Ovary (tissue), 7 donors: ENCODE measurements at regions not wholly inside any gene's neighbourhood (a gene's known extent, or its start where the extent isn't known, plus 50 kb on each side); places are given as distances from the start of the nearest gene placed in this dataset.

Experiments used
- DNase-seq, 5 donors: peaks; one replicate each; pipeline ENCODE4 v3.0.0-alpha.2; 2019 to 2020
- H3K27ac ChIP-seq, 2 donors: fragments of 200-600 bp; one replicate each; pipeline versions ENCODE4 v1.5.1 to v1.8.0; 2019 to 2022
- H3K27me3 ChIP-seq: fragments of 200-600 bp; one replicate; pipeline ENCODE4 v1.8.0; 2022
- H3K36me3 ChIP-seq: fragments of 200-600 bp; sonication (generic); one replicate; pipeline ENCODE4 v1.5.1; 2019
- H3K4me1 ChIP-seq: one replicate; pipeline ENCODE4 v1.8.1; 2013; ENCODE audit warnings: mild to moderate bottlenecking, moderate library complexity; ENCODE audit not compliant: insufficient read depth
- H3K4me3 ChIP-seq: fragments of 200-600 bp; sonication (generic); one replicate; pipeline ENCODE4 v1.5.1; 2017
- H3K9me3 ChIP-seq, 2 donors: fragments of 200-600 bp in 1 of 2; sonication (generic) in 1 of 2; one replicate each; pipeline versions ENCODE4 v1.5.1 to v1.8.1; 2013 to 2019; ENCODE audit warnings: mild to moderate bottlenecking in 1 of 2, moderate library complexity in 1 of 2
- EP300 ChIP-seq: sonication (generic); formaldehyde crosslinking; IDR thresholded peaks from one replicate; pipeline ENCODE4 v1.6.1; 2017; ENCODE audit warnings: antibody characterized with exemption
- POLR2A ChIP-seq: fragments of 450-650 bp; IDR thresholded peaks from one replicate; pipeline ENCODE4 v1.6.1; 2017; ENCODE audit warnings: antibody characterized with exemption, mild to moderate bottlenecking, moderate library complexity
- WGBS, 3 donors: extraction: QIAGEN DNeasy Blood & Tissue Kit in 1 of 3; methylation state at CpG; one replicate each; pipeline versions ENCODE4 v1.1.5 to v1.1.7; 2013 to 2017; 5-methylcytosine and 5-hydroxymethylcytosine counted together
- intact Hi-C, 4 donors: fragments of 100-400 bp; cut with DNase I; formaldehyde crosslinking; loops; one replicate each; pipeline versions ENCODE4 v1.11.0 to v1.15.1; 2022 to 2023
- TF ChIP-seq, protein P1 (sequence below), 3 donors: fragments of 450-650 bp in 2 of 3; fragments of 200-600 bp in 1 of 3; IDR thresholded peaks; one replicate each; pipeline versions ENCODE4 v1.5.1 to v1.8.0; 2016 to 2022; ENCODE audit warnings: antibody characterized with exemption in 3 of 3, mild to moderate bottlenecking in 1 of 3
- donor health status: DM: no; HTN: no; CAD: no; lungs with moderate emphysema.
- donor health status: DM: no; HTN: no; CAD: no.
- donor health status: Bipolar disorder and iron deficiency.
- donor health status: DM: no; HTN: no; CAD: no.
- donor health status: DM: yes; HTN: yes; CAD: no.

DNA sequence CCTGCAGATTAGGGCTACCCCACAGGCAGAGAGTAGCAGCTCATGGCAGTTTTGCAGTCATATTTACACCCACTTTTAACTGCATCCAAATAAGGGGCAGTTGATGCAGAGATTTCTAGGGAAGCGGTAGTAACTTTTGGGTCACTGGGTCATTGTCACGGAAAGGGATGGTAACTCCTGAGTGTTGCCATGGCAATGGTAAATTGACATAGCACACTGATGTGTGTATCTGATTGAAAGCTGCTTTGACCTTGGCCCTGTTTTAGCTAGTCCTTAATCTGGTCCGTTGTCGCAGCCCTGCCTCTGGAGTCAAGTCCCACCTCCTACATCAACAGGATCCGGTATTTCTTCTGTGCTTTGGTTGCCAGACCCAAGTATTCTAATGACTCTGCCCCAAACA is 199.1 kb upstream of the TCF21 start:
- intact Hi-C loops: no loop called here
- TF ChIP-seq, protein P1, sequence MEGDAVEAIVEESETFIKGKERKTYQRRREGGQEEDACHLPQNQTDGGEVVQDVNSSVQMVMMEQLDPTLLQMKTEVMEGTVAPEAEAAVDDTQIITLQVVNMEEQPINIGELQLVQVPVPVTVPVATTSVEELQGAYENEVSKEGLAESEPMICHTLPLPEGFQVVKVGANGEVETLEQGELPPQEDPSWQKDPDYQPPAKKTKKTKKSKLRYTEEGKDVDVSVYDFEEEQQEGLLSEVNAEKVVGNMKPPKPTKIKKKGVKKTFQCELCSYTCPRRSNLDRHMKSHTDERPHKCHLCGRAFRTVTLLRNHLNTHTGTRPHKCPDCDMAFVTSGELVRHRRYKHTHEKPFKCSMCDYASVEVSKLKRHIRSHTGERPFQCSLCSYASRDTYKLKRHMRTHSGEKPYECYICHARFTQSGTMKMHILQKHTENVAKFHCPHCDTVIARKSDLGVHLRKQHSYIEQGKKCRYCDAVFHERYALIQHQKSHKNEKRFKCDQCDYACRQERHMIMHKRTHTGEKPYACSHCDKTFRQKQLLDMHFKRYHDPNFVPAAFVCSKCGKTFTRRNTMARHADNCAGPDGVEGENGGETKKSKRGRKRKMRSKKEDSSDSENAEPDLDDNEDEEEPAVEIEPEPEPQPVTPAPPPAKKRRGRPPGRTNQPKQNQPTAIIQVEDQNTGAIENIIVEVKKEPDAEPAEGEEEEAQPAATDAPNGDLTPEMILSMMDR (IDR thresholded peaks at IDR 0.05): no peak
- TF ChIP-seq POLR2A (no peak), EP300 (no peak)
- no peak for DNase-seq
- Histone ChIP-seq H3K4me1 (no peaks in the 10 kb centered on the region), H3K36me3 (no peaks in the 10 kb centered on the region), H3K9me3 (no peaks in the 10 kb centered on the region), H3K27me3 (no peaks in the 10 kb centered on the region), H3K4me3 (no peak overlapping the region), H3K27ac (no peak overlapping the region)
- 74 to 83% (median 82%) methylated on average over 5 of the region's 5 CpGs for WGBS, 3 donors

DNA sequence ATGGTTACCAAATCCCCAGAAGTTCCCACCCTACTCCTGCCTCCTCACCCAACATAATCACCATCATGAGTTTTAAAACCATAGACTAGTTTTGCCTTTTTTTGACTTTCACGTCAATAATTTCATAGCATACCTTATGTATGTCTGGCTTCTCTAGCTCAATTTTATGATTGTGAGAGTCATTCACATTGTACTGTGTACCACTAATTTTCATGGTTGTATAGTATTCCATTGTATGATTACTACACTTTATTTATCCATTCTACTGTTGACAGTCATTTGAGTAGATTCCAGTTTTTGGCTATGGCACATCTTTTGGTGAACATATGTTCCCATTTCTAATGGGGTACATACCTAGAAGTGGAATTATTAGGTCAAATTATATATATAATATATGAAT is 195.3 kb upstream of the TCF21 start:
- H3K4me1 ChIP-seq: no peaks in the 10 kb centered on the region
- H3K36me3 ChIP-seq: no peaks in the 10 kb centered on the region
- no peak overlapping the region for H3K4me3 ChIP-seq
- H3K27ac ChIP-seq: no peak overlapping the region
- no peaks in the 10 kb centered on the region for H3K27me3 ChIP-seq
- intact Hi-C loops: no loop called here
- TF ChIP-seq POLR2A: no peak
- TF ChIP-seq EP300: no peak
- TF ChIP-seq, protein P1 (IDR thresholded peaks at IDR 0.05): no peak
- WGBS, 3 donors: 97 to 100% (median 98%) methylated on average over 1 of the region's 1 CpG
- no peaks in the 10 kb centered on the region for H3K9me3 ChIP-seq
- no peak for DNase-seq

DNA sequence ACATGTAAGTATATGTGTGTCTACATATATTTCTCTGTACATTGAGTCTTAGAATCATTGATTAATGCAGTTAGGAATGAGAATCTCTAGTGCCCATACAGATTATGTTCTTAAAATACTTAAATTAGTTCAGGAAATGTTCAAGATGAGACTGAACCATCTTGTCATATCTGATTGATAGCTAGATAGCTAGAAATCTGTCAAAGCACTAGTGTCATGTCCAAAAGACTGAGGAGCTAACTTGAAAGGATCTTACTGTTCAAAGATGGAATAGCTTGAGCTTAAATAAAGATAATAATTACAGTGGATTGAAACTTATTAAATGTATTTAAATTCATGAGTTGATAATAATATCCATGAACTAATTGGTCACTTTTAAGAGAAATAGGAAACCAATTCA is 191.7 kb upstream of the TCF21 start:
- H3K36me3 ChIP-seq: no peaks in the 10 kb centered on the region
- peaks cover 3% of the 10 kb centered on the region for H3K4me1 ChIP-seq
- no peak for DNase-seq
- H3K4me3 ChIP-seq: no peak overlapping the region
- H3K27me3 ChIP-seq: no peaks in the 10 kb centered on the region
- no peak overlapping the region for H3K27ac ChIP-seq
- no peaks in the 10 kb centered on the region for H3K9me3 ChIP-seq
- intact Hi-C loops: no loop called here
- TF ChIP-seq POLR2A (no peak), EP300 (no peak)
- TF ChIP-seq, protein P1 (IDR thresholded peaks at IDR 0.05): no peak

DNA sequence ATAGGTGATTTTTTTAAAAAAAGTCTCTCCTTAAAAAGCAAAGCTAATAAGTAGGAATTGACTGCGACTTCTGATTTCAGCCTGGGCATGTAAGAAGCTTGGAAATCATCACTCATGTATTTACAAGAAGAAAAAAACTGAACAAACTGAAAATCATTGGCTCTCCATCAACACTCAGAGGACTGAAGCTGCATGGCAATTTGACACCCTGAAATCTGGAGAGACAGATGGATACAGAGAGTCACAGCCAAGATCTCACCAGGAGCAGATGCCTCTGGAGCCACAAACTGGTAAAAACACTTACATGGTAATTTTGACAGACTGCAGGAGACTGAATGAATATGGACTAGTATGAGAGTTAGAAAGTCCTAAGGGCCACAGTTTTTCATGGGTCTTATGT is 191.2 kb upstream of the TCF21 start:
- no peak for DNase-seq
- H3K4me3 ChIP-seq: no peak overlapping the region
- H3K27ac ChIP-seq: no peak overlapping the region
- 83 to 94% (median 91%) methylated on average over 1 of the region's 1 CpG for WGBS, 3 donors
- H3K9me3 ChIP-seq: no peaks in the 10 kb centered on the region
- no peak for TF ChIP-seq POLR2A
- TF ChIP-seq EP300: no peak
- TF ChIP-seq, protein P1 (IDR thresholded peaks at IDR 0.05): no peak
- no peaks in the 10 kb centered on the region for H3K27me3 ChIP-seq
- peaks cover 3% of the 10 kb centered on the region for H3K4me1 ChIP-seq
- intact Hi-C loops: no loop called here
- no peaks in the 10 kb centered on the region for H3K36me3 ChIP-seq

DNA sequence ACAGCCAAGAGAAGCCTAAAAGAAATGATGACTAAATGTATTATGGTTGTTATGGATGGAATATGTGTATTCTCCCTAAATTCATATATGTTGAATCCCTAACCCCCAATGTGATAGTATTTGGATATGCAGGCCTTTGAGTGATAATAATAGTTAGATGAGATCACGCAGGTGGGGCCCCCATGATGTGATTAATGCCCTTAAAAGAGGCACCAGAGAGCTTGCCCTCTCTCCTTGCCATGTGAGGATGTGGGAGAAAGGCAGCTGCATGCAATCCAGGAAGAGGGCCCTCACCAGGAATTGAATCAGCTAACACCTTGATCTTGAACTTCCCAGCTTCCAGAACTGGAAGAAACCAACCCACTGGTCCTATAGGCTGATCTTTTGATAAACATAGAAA is 190.6 kb upstream of the TCF21 start:
- Histone ChIP-seq H3K36me3 (no peaks in the 10 kb centered on the region), H3K9me3 (no peaks in the 10 kb centered on the region), H3K4me3 (no peak overlapping the region), H3K27me3 (no peaks in the 10 kb centered on the region), H3K4me1 (peaks cover 3% of the 10 kb centered on the region), H3K27ac (no peak overlapping the region)
- WGBS, 3 donors: 83 to 90% (median 90%) methylated on average over 1 of the region's 1 CpG
- no peak for TF ChIP-seq POLR2A
- TF ChIP-seq, protein P1 (IDR thresholded peaks at IDR 0.05): no peak
- no peak for TF ChIP-seq EP300
- DNase-seq: no peak
- intact Hi-C loops: no loop called here
